ENCODE measurements at regions not wholly inside any gene's neighbourhood (a gene's known extent, or its start where the extent isn't known, plus 50 kb on each side); places are given as distances from the start of the nearest gene placed in this dataset.

DNA sequence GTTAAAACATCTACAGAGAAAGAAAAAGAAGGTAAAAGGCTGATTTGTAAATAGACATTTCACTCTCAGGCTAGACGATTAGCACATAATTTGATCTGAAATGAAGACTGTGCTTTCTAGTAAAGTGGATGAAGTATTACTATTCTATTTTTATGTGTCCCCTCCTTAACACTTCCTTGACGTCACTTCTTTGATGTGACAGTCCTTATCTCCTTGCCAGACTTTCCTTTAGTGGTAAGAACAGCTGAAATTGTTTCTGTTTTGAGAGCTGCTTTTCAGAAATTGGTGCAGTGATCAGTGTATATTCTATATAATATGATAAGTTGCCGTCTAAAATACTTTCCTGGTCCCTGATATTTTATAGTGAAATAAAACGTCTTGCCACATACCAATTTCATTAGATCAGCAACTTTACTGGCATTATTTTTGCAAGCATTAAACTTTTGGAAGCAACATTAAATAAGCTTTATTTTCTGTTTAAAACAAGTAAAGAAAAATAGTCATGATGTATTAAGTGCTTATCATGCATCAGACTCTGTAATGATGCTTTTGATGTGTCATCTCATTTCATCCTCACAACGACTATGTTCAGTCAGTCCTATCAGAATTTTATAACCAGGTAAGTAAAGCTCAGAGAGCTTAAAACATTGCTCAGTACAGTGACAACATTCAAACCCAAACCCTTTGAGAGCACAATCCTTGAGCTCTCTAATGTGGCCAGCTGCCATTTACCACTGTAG, 210.3 kb upstream of the PCDH9 start:
- TF ChIP-seq, protein P1, sequence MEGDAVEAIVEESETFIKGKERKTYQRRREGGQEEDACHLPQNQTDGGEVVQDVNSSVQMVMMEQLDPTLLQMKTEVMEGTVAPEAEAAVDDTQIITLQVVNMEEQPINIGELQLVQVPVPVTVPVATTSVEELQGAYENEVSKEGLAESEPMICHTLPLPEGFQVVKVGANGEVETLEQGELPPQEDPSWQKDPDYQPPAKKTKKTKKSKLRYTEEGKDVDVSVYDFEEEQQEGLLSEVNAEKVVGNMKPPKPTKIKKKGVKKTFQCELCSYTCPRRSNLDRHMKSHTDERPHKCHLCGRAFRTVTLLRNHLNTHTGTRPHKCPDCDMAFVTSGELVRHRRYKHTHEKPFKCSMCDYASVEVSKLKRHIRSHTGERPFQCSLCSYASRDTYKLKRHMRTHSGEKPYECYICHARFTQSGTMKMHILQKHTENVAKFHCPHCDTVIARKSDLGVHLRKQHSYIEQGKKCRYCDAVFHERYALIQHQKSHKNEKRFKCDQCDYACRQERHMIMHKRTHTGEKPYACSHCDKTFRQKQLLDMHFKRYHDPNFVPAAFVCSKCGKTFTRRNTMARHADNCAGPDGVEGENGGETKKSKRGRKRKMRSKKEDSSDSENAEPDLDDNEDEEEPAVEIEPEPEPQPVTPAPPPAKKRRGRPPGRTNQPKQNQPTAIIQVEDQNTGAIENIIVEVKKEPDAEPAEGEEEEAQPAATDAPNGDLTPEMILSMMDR (IDR thresholded peaks at IDR 0.05) = no peak
- TF ChIP-seq, protein P2, sequence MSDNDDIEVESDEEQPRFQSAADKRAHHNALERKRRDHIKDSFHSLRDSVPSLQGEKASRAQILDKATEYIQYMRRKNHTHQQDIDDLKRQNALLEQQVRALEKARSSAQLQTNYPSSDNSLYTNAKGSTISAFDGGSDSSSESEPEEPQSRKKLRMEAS (IDR thresholded peaks at IDR 0.05; ENCODE audit: low read depth) = no peak
- TF ChIP-seq EP300 (IDR thresholded peaks at IDR 0.05; ENCODE audit: borderline replicate concordance in 1 of 2, low read depth in 1 of 2, low read length in 1 of 2) = no peak
- no peak for TF ChIP-seq TAF1 (IDR thresholded peaks at IDR 0.05; ENCODE audit: borderline replicate concordance, low read depth, low read length)
- no peak for TF ChIP-seq EZH2phosphoT487 (IDR thresholded peaks at IDR 0.05; ENCODE audit: borderline replicate concordance, low read depth)
- no peak for TF ChIP-seq GABPA (IDR thresholded peaks at IDR 0.05; ENCODE audit: low read depth)
- no peak for TF ChIP-seq MXI1 (IDR thresholded peaks at IDR 0.05; ENCODE audit: low read depth, low read length)
- no peak for TF ChIP-seq TEAD4 (IDR thresholded peaks at IDR 0.05; ENCODE audit: borderline replicate concordance, insufficient read depth)

Data from SK-N-SH (cell line).